Neuronal stem cell (in vitro differentiated cells): ENCODE measurements at regions not wholly inside any gene's neighbourhood (a gene's known extent, or its start where the extent isn't known, plus 50 kb on each side); places are given as distances from the start of the nearest gene placed in this dataset. TPM values are rescaled to one million over a fixed set of nuclear protein-coding genes. Genes with fewer than 3 reads are reported as not detected.

Experiments
- DNase-seq: peaks from one replicate; pipeline ENCODE4 v3.0.0-alpha.2; 2013; ENCODE audit warnings: low spot score
- H2AFZ ChIP-seq: one replicate; pipeline ENCODE4 v1.6.1; 2013; ENCODE audit warnings: mild to moderate bottlenecking, low read length, inconsistent platforms
- H2AK5ac ChIP-seq: 2 replicates; pipeline ENCODE4 v1.6.1; 2013; ENCODE audit warnings: low read depth, mild to moderate bottlenecking, inconsistent platforms, low read length, moderate library complexity, mixed read lengths
- H2BK120ac ChIP-seq: 2 replicates; pipeline ENCODE4 v1.6.1; 2013; ENCODE audit warnings: low read depth, mild to moderate bottlenecking, inconsistent platforms, low read length, moderate library complexity, mixed read lengths
- H2BK12ac ChIP-seq: one replicate; pipeline ENCODE4 v1.6.1; 2013; ENCODE audit warnings: low read length, inconsistent platforms
- H2BK15ac ChIP-seq: 2 replicates; pipeline ENCODE4 v1.6.1; 2013; ENCODE audit warnings: mild to moderate bottlenecking, low read length, inconsistent platforms, mixed read lengths
- H2BK5ac ChIP-seq: one replicate; pipeline ENCODE4 v1.6.1; 2013; ENCODE audit warnings: inconsistent platforms, mild to moderate bottlenecking, low read length, moderate library complexity
- H3K14ac ChIP-seq: one replicate; pipeline ENCODE4 v1.6.1; 2013; ENCODE audit warnings: low read length, inconsistent platforms
- H3K18ac ChIP-seq: 2 replicates; pipeline ENCODE4 v1.6.1; 2013; ENCODE audit warnings: low read length, inconsistent platforms
- H3K23ac ChIP-seq: 2 replicates; pipeline ENCODE4 v1.6.1; 2013; ENCODE audit warnings: low read depth, mild to moderate bottlenecking, mixed read lengths, low read length, inconsistent platforms; ENCODE audit not compliant: poor library complexity
- H3K27ac ChIP-seq: replicated peaks from 3 replicates; pipeline ENCODE4 v1.5.1; 2013; ENCODE audit warnings: low read length, inconsistent platforms
- H3K27me3 ChIP-seq, 3 experiments: 2 replicates each; pipeline ENCODE4 v1.6.1; 2013; ENCODE audit warnings: low read length in 3 of 3, mild to moderate bottlenecking in 2 of 3, inconsistent platforms in 1 of 3, low read depth in 1 of 3, mixed read lengths in 1 of 3, moderate library complexity in 1 of 3; ENCODE audit not compliant: control insufficient read depth in 3 of 3, insufficient read depth in 3 of 3
- H3K36me3 ChIP-seq, 2 donors: replicated peaks in 1 of 2; 2 replicates each; pipeline ENCODE4 v1.6.1; 2013; ENCODE audit warnings: low read length in 2 of 2; ENCODE audit not compliant: control insufficient read depth in 2 of 2, insufficient read depth in 2 of 2
- H3K4ac ChIP-seq: 2 replicates; pipeline ENCODE4 v1.6.1; 2013; ENCODE audit warnings: inconsistent platforms, mild to moderate bottlenecking, low read length, moderate library complexity
- H3K4me1 ChIP-seq, 2 donors: 1 replicate in 1 of 2; 2 replicates in 1 of 2; pipeline ENCODE4 v1.6.1; 2013; ENCODE audit warnings: low read length in 2 of 2, low read depth in 1 of 2; ENCODE audit not compliant: control insufficient read depth in 2 of 2, insufficient read depth in 1 of 2
- H3K4me2 ChIP-seq: one replicate; pipeline ENCODE4 v1.6.1; 2013; ENCODE audit warnings: mild to moderate bottlenecking, low read length, inconsistent platforms; ENCODE audit not compliant: insufficient read depth, poor library complexity, severe bottlenecking
- H3K4me3 ChIP-seq, 2 donors: 2 replicates each; pipeline ENCODE4 v1.5.1; 2013; ENCODE audit warnings: low read length in 2 of 2, mild to moderate bottlenecking in 2 of 2, inconsistent platforms in 1 of 2, moderate library complexity in 1 of 2
- H3K79me1 ChIP-seq: one replicate; pipeline ENCODE4 v1.6.1; 2013; ENCODE audit warnings: low read depth, mild to moderate bottlenecking, inconsistent platforms, low read length, moderate library complexity
- H3K9ac ChIP-seq: one replicate; pipeline ENCODE4 v1.6.1; 2013; ENCODE audit warnings: mild to moderate bottlenecking, low read depth, low read length, inconsistent platforms; ENCODE audit not compliant: poor library complexity
- H3K9me3 ChIP-seq, 2 donors: replicated peaks in 1 of 2; 2 replicates each; pipeline versions ENCODE3 to v1.6.1; 2013; ENCODE audit warnings: low read length in 2 of 2, mild to moderate bottlenecking in 2 of 2, inconsistent platforms in 1 of 2, low read depth in 1 of 2, mixed read lengths in 1 of 2, moderate library complexity in 1 of 2; ENCODE audit not compliant: control insufficient read depth in 2 of 2, insufficient read depth in 1 of 2
- H4K8ac ChIP-seq: one replicate; pipeline ENCODE4 v1.6.1; 2013; ENCODE audit warnings: low read depth, mild to moderate bottlenecking, inconsistent platforms, low read length, moderate library complexity
- H4K91ac ChIP-seq: one replicate; pipeline ENCODE4 v1.6.1; 2013; ENCODE audit warnings: low read length, low read depth, mild to moderate bottlenecking, inconsistent platforms; ENCODE audit not compliant: poor library complexity
- WGBS, 2 donors: extraction: QIAGEN DNeasy Blood & Tissue Kit; methylation state at CpG; one replicate each; pipeline ENCODE4 v1.1.7; 2013; ENCODE audit warnings: missing lambda C conversion rate in 2 of 2, mixed read lengths in 1 of 2; ENCODE audit not compliant: insufficient read length in 2 of 2, insufficient replicate concordance in 1 of 2; ENCODE audit errors: extremely low coverage in 2 of 2; 5-methylcytosine and 5-hydroxymethylcytosine counted together
- small RNA-seq: library from polyadenylated mRNA; stranded (forward); fragments of <200 nt; extraction: miRNeasy Mini kit (QIAGEN cat#:217004); gene quantifications from one replicate; pipeline ENCODE3, GENCODE V24; 2013; ENCODE audit not compliant: insufficient read depth

GRCh38 chr4:112094330-112094729, 50.9 kb upstream of the FAM241A start:
- H3K4me3 ChIP-seq: no peak overlapping the region
- H3K9me3 ChIP-seq: no peaks in the 10 kb centered on the region
- no peak overlapping the region for H2AK5ac ChIP-seq
- WGBS, 2 donors: no CpG with 5 or more reads among the region's 1 CpG
- no peak for DNase-seq
- no peaks in the 10 kb centered on the region for H3K36me3 ChIP-seq
- H3K14ac ChIP-seq: no peak overlapping the region
- H3K4ac ChIP-seq: no peak overlapping the region
- H4K8ac ChIP-seq: no peak overlapping the region
- H2AFZ ChIP-seq: no peak overlapping the region
- H2BK5ac ChIP-seq: no peak overlapping the region
- H3K4me2 ChIP-seq: no peak overlapping the region
- no peak overlapping the region for H2BK12ac ChIP-seq
- no peak overlapping the region for H3K18ac ChIP-seq
- H4K91ac ChIP-seq: no peak overlapping the region
- H2BK120ac ChIP-seq: no peak overlapping the region
- no peaks in the 10 kb centered on the region for H3K79me1 ChIP-seq
- H3K27ac ChIP-seq: no peak overlapping the region
- H3K27me3 ChIP-seq: no peaks in the 10 kb centered on the region
- no peak overlapping the region for H3K23ac ChIP-seq
- no peak overlapping the region for H3K9ac ChIP-seq
- no peak overlapping the region for H2BK15ac ChIP-seq
- H3K4me1 ChIP-seq: no peaks in the 10 kb centered on the region

Small RNA genes in the stretch of these regions (small RNA-seq; reads per million reads assigned to genes)
- gene MIR297 (not detected), gene RNU6-289P (not detected)
